Osteoblast (primary cell): ENCODE measurements at regions not wholly inside any gene's neighbourhood (a gene's known extent, or its start where the extent isn't known, plus 50 kb on each side); places are given as distances from the start of the nearest gene placed in this dataset.

Experiments used
- DNase-seq: peaks from one replicate; pipeline ENCODE4 v3.0.0; 2011; ENCODE audit warnings: low spot score, mixed read lengths; ENCODE audit not compliant: insufficient read length; ENCODE audit errors: missing footprints
- H2AFZ ChIP-seq: 2 replicates; pipeline ENCODE4 v1.6.0; 2011; ENCODE audit warnings: mild to moderate bottlenecking, low read length
- H3K27ac ChIP-seq: 2 replicates; pipeline ENCODE4 v1.5.1; 2011; ENCODE audit warnings: mild to moderate bottlenecking, low read depth, low read length, moderate library complexity
- H3K27me3 ChIP-seq: 2 replicates; pipeline ENCODE4 v1.6.0; 2012; ENCODE audit warnings: mild to moderate bottlenecking, control low read depth, inconsistent platforms, low read length, moderate library complexity; ENCODE audit not compliant: insufficient read depth
- H3K36me3 ChIP-seq: 2 replicates; pipeline ENCODE4 v1.5.1; 2011; ENCODE audit warnings: mild to moderate bottlenecking, low read length, control low read depth, moderate library complexity; ENCODE audit not compliant: insufficient read depth
- H3K4me1 ChIP-seq: 2 replicates; pipeline ENCODE4 v1.5.1; 2011; ENCODE audit warnings: mild to moderate bottlenecking, low read length, control low read depth, moderate library complexity; ENCODE audit not compliant: insufficient read depth
- H3K4me2 ChIP-seq: 2 replicates; pipeline ENCODE4 v1.6.0; 2011; ENCODE audit warnings: mild to moderate bottlenecking, low read length; ENCODE audit not compliant: insufficient read depth
- H3K4me3 ChIP-seq: fragments of 200-600 bp; sonication (generic); 3 replicates; pipeline ENCODE4 v1.5.1; 2012; ENCODE audit warnings: mild to moderate bottlenecking, low read length, inconsistent platforms; ENCODE audit not compliant: insufficient read depth
- H3K79me2 ChIP-seq: 2 replicates; pipeline ENCODE4 v1.6.0; 2012; ENCODE audit warnings: mild to moderate bottlenecking, low read length, control low read depth, inconsistent platforms; ENCODE audit not compliant: insufficient read depth
- H3K9me3 ChIP-seq: 2 replicates; pipeline ENCODE4 v1.5.1; 2011; ENCODE audit warnings: low read depth, low read length, control low read depth
- H4K20me1 ChIP-seq: 2 replicates; pipeline ENCODE4 v1.6.0; 2012; ENCODE audit warnings: mild to moderate bottlenecking, low read length, control low read depth; ENCODE audit not compliant: insufficient read depth
- CTCF ChIP-seq: IDR thresholded peaks from 2 replicates; pipeline ENCODE4 v1.5.1; 2011; ENCODE audit warnings: mild to moderate bottlenecking, low read depth, low read length, moderate library complexity; ENCODE audit errors: extremely low read depth

GRCh38 chr3:175983379-175983778 is 1124.2 kb downstream of the NAALADL2 start:
- no peak overlapping the region for H3K4me3 ChIP-seq
- H2AFZ ChIP-seq: no peak overlapping the region
- no peak overlapping the region for H3K4me2 ChIP-seq
- no peak for DNase-seq
- H3K4me1 ChIP-seq: no peaks in the 10 kb centered on the region
- no peaks in the 10 kb centered on the region for H3K9me3 ChIP-seq
- no peaks in the 10 kb centered on the region for H3K27me3 ChIP-seq
- TF ChIP-seq CTCF: no peak
- H3K79me2 ChIP-seq: no peaks in the 10 kb centered on the region
- no peaks in the 10 kb centered on the region for H4K20me1 ChIP-seq
- no peaks in the 10 kb centered on the region for H3K36me3 ChIP-seq
- no peak overlapping the region for H3K27ac ChIP-seq

GRCh38 chr3:175980486-175981090 is 1121.5 kb downstream of the NAALADL2 start:
- TF ChIP-seq CTCF: no peak
- no peaks in the 10 kb centered on the region for H3K4me1 ChIP-seq
- DNase-seq: peak; percentile 72
- no peak overlapping the region for H3K4me2 ChIP-seq
- no peaks in the 10 kb centered on the region for H3K9me3 ChIP-seq
- no peak overlapping the region for H3K27ac ChIP-seq
- no peaks in the 10 kb centered on the region for H3K27me3 ChIP-seq
- H3K79me2 ChIP-seq: no peaks in the 10 kb centered on the region
- H2AFZ ChIP-seq: no peak overlapping the region
- H4K20me1 ChIP-seq: no peaks in the 10 kb centered on the region
- no peak overlapping the region for H3K4me3 ChIP-seq
- H3K36me3 ChIP-seq: no peaks in the 10 kb centered on the region

GRCh38 chr3:175977968-175978752 is 1119.0 kb downstream of the NAALADL2 start:
- Histone ChIP-seq H3K27me3 (no peaks in the 10 kb centered on the region), H4K20me1 (no peaks in the 10 kb centered on the region), H3K79me2 (no peaks in the 10 kb centered on the region), H2AFZ (no peak overlapping the region), H3K4me3 (no peak overlapping the region), H3K36me3 (no peaks in the 10 kb centered on the region), H3K9me3 (no peaks in the 10 kb centered on the region), H3K27ac (no peak overlapping the region), H3K4me1 (no peaks in the 10 kb centered on the region), H3K4me2 (no peak overlapping the region)
- DNase-seq: no peak
- no peak for TF ChIP-seq CTCF

GRCh38 chr3:175969456-175969855 is 1110.3 kb downstream of the NAALADL2 start:
- H2AFZ ChIP-seq: no peak overlapping the region
- TF ChIP-seq CTCF: no peak
- no peaks in the 10 kb centered on the region for H3K79me2 ChIP-seq
- no peak overlapping the region for H3K27ac ChIP-seq
- no peak overlapping the region for H3K4me2 ChIP-seq
- H4K20me1 ChIP-seq: no peaks in the 10 kb centered on the region
- H3K27me3 ChIP-seq: no peaks in the 10 kb centered on the region
- H3K9me3 ChIP-seq: no peaks in the 10 kb centered on the region
- no peaks in the 10 kb centered on the region for H3K36me3 ChIP-seq
- H3K4me3 ChIP-seq: no peak overlapping the region
- DNase-seq: no peak
- H3K4me1 ChIP-seq: no peaks in the 10 kb centered on the region
